GM12891 (cell line): ENCODE measurements at regions not wholly inside any gene's neighbourhood (a gene's known extent, or its start where the extent isn't known, plus 50 kb on each side); places are given as distances from the start of the nearest gene placed in this dataset.

Experiments used
- POLR2A ChIP-seq: IDR thresholded peaks from 2 replicates; pipeline ENCODE4 v1.6.1; 2011; ENCODE audit warnings: low read depth, low read length, control low read depth
- POLR2AphosphoS5 ChIP-seq: IDR thresholded peaks from 2 replicates; pipeline ENCODE4 v1.6.1; 2011; ENCODE audit warnings: low read depth, low read length, control low read depth
- POU2F2 ChIP-seq: IDR thresholded peaks from 2 replicates; pipeline ENCODE4 v1.6.1; 2011; ENCODE audit warnings: low read depth, mild to moderate bottlenecking, control low read depth, low read length, moderate library complexity
- SPI1 ChIP-seq: IDR thresholded peaks from 2 replicates; pipeline ENCODE4 v1.6.1; 2011; ENCODE audit warnings: low read depth, low read length, control low read depth
- TAF1 ChIP-seq: IDR thresholded peaks from 2 replicates; pipeline ENCODE4 v1.6.1; 2011; ENCODE audit warnings: low read depth, low read length, control low read depth

- TF ChIP-seq POLR2AphosphoS5 (no peak), POLR2A (no peak), TAF1 (no peak), POU2F2 (no peak), SPI1 (no peak)
These were observed 121.6 kb upstream of the KIF2A start for GRCh38 chr5:62184444-62184843.
